ENCODE measurements at regions not wholly inside any gene's neighbourhood (a gene's known extent, or its start where the extent isn't known, plus 50 kb on each side); places are given as distances from the start of the nearest gene placed in this dataset.

DNA sequence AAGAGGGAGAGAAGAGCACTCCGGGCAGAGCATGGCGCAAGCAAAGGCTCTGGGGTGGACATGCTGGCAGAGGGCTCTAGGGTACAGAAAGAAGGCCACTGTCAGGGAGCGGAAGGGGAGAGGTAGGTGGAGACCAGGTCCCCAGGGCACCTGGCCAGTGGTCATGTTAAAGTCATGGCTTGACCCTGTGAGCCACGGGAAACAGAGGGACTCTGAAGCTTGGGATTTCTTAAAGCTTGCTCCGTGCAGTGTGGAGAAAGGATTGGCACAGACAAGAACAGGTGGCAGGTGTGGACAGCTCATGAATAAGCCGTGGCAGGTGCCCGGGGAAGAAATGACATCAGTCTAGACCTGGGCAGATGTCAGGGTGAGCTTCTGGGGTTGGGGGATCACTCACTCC is 413.8 kb downstream of the BCL11B start:
- H3K4me3 ChIP-seq = no peak overlapping the region
- H3K27me3 ChIP-seq (replicated peaks; ENCODE audit: insufficient read depth) = no peaks in the 10 kb centered on the region
- no peaks in the 10 kb centered on the region for H3K9me3 ChIP-seq
- H3K4me1 ChIP-seq (replicated peaks) = no peaks in the 10 kb centered on the region
- intact Hi-C loops (cut with DNase I) = no loop called here
- H3K27ac ChIP-seq = no peak overlapping the region
- DNase-seq (ENCODE audit: low spot score) = no peak
- no peak for TF ChIP-seq POLR2AphosphoS5 (IDR thresholded peaks at IDR 0.05)
- TF ChIP-seq, protein P1, sequence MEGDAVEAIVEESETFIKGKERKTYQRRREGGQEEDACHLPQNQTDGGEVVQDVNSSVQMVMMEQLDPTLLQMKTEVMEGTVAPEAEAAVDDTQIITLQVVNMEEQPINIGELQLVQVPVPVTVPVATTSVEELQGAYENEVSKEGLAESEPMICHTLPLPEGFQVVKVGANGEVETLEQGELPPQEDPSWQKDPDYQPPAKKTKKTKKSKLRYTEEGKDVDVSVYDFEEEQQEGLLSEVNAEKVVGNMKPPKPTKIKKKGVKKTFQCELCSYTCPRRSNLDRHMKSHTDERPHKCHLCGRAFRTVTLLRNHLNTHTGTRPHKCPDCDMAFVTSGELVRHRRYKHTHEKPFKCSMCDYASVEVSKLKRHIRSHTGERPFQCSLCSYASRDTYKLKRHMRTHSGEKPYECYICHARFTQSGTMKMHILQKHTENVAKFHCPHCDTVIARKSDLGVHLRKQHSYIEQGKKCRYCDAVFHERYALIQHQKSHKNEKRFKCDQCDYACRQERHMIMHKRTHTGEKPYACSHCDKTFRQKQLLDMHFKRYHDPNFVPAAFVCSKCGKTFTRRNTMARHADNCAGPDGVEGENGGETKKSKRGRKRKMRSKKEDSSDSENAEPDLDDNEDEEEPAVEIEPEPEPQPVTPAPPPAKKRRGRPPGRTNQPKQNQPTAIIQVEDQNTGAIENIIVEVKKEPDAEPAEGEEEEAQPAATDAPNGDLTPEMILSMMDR (IDR thresholded peaks at IDR 0.05) = no peak
- TF ChIP-seq POLR2A (IDR thresholded peaks at IDR 0.05) = no peak
- no peaks in the 10 kb centered on the region for H3K36me3 ChIP-seq
- WGBS = 86% methylated on average over 7 of the region's 7 CpGs

DNA sequence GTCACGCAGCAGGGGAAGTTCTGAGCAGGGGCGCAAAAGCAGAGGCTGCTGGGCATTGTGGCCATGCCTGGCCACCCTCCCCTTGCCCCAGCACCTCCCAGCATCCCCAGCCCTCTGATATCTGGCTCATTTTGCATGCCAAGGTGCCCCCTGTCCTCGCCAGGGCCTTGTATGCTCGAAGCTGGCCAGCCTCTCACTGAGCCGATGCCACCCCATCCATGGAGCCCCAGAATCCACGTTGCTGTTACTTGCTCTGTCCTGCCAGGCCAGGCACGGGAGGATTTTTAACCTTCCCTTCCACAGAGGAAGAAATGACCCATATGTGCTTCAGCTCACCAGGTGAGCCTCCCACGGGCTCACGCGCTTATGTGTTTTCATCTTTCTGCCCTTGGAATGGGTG is 413.4 kb downstream of the BCL11B start:
- no peaks in the 10 kb centered on the region for H3K9me3 ChIP-seq
- H3K4me1 ChIP-seq (replicated peaks) = no peaks in the 10 kb centered on the region
- TF ChIP-seq, protein P1 (IDR thresholded peaks at IDR 0.05) = no peak
- TF ChIP-seq POLR2AphosphoS5 (IDR thresholded peaks at IDR 0.05) (no peak), POLR2A (IDR thresholded peaks at IDR 0.05) (no peak)
- no peak overlapping the region for H3K27ac ChIP-seq
- WGBS = 94% methylated on average over 10 of the region's 10 CpGs
- no peaks in the 10 kb centered on the region for H3K36me3 ChIP-seq
- H3K4me3 ChIP-seq = no peak overlapping the region
- H3K27me3 ChIP-seq (replicated peaks; ENCODE audit: insufficient read depth) = no peaks in the 10 kb centered on the region
- no peak for DNase-seq (ENCODE audit: low spot score)
- intact Hi-C loops (cut with DNase I) = no loop called here

DNA sequence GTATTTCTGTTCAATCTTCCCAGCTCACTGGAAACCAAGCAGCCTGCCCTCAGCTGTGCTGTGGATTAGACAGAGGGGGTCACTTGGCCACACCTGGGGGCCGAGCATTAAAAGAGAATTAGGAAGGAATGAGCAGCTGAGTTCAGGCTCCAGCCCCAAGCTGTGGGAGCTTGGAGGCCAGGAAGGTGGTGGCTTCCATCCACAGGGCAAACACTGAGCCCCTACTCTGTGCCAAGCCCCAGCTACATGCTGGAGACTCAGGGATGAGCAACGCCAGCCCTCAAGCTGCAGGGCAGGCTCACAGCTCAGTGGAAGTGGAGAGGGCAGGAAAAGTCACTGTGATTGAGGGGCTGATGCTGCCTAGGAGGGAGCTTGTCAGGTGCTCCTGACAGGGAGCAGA is 412.7 kb downstream of the BCL11B start:
- no peak overlapping the region for H3K4me3 ChIP-seq
- TF ChIP-seq, protein P1 (IDR thresholded peaks at IDR 0.05) = no peak
- no peak for TF ChIP-seq POLR2AphosphoS5 (IDR thresholded peaks at IDR 0.05)
- TF ChIP-seq POLR2A (IDR thresholded peaks at IDR 0.05) = no peak
- DNase-seq (ENCODE audit: low spot score) = no peak
- no peaks in the 10 kb centered on the region for H3K27me3 ChIP-seq (replicated peaks; ENCODE audit: insufficient read depth)
- H3K4me1 ChIP-seq (replicated peaks) = no peaks in the 10 kb centered on the region
- H3K9me3 ChIP-seq = no peaks in the 10 kb centered on the region
- H3K36me3 ChIP-seq = no peaks in the 10 kb centered on the region
- 93% methylated on average over 2 of the region's 2 CpGs for WGBS
- no peak overlapping the region for H3K27ac ChIP-seq
- intact Hi-C loops (cut with DNase I) = no loop called here

DNA sequence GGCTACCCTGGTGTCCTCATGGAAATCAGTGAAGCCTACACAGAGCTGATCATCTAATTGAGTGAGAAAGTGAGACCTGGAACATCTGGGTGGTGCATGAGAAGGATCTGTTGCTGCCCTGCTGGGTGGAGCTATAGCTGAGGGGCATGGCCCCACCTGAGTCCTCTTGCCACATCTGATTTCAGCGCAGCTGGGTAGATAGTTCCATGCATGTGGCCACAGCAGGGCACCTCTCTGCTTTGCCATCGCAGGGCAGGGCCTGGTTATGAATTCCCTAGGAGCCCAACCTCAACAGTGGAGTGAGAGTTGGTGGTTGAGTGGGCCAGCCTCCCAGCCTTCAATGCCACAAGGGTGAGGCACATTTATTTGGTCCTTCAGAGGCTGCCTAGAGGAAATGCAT is 407.8 kb downstream of the BCL11B start:
- WGBS = 93% methylated on average over 2 of the region's 2 CpGs
- Histone ChIP-seq H3K27me3 (replicated peaks; ENCODE audit: insufficient read depth) (no peaks in the 10 kb centered on the region), H3K9me3 (no peaks in the 10 kb centered on the region), H3K4me3 (no peak overlapping the region), H3K4me1 (replicated peaks) (no peaks in the 10 kb centered on the region), H3K27ac (no peak overlapping the region), H3K36me3 (no peaks in the 10 kb centered on the region)
- intact Hi-C loops (cut with DNase I) = no loop called here
- TF ChIP-seq POLR2AphosphoS5 (IDR thresholded peaks at IDR 0.05) (no peak), POLR2A (IDR thresholded peaks at IDR 0.05) (no peak)
- TF ChIP-seq, protein P1 (IDR thresholded peaks at IDR 0.05) = no peak
- DNase-seq (ENCODE audit: low spot score) = no peak

DNA sequence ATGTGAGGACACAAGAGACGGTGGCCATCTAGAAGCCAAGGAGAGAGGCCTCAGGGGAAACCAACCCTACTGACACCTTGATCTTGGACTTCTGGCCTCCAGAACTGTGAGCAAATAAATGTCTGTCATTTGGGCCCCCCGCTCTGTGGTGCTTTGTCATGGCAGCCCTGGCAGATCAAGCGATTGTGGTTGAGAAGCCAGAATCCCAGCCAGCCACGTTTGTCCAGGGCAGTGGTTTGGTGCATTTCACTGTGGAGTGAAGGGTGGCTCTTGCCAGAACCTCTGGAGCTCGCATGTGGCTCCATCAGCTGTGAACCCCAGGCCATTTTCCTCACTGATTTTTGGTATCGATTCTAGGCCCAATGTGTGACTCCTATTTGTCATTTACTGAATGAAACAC is 404.9 kb downstream of the BCL11B start:
- intact Hi-C loops (cut with DNase I) = no loop called here
- WGBS = 90% methylated on average over 6 of the region's 6 CpGs
- no peak for DNase-seq (ENCODE audit: low spot score)
- no peaks in the 10 kb centered on the region for H3K36me3 ChIP-seq
- no peaks in the 10 kb centered on the region for H3K9me3 ChIP-seq
- H3K4me1 ChIP-seq (replicated peaks) = no peaks in the 10 kb centered on the region
- no peak overlapping the region for H3K4me3 ChIP-seq
- no peaks in the 10 kb centered on the region for H3K27me3 ChIP-seq (replicated peaks; ENCODE audit: insufficient read depth)
- no peak overlapping the region for H3K27ac ChIP-seq
- TF ChIP-seq, protein P1 (IDR thresholded peaks at IDR 0.05) = no peak
- TF ChIP-seq POLR2AphosphoS5 (IDR thresholded peaks at IDR 0.05) (no peak), POLR2A (IDR thresholded peaks at IDR 0.05) (no peak)

Measured in prostate gland (tissue), 2 donors.